GM12801 (cell line): ENCODE measurements at regions not wholly inside any gene's neighbourhood (a gene's known extent, or its start where the extent isn't known, plus 50 kb on each side); places are given as distances from the start of the nearest gene placed in this dataset.

Experiments used
- CTCF ChIP-seq: IDR thresholded peaks from one replicate; pipeline ENCODE4 v1.5.1; 2011; ENCODE audit warnings: control low read depth; ENCODE audit not compliant: insufficient read length; ENCODE audit errors: extremely low read depth

- TF ChIP-seq CTCF, result no peak
Measured at GRCh38 chr14:66131111-66131510, 355.1 kb upstream of the CCDC196 start.

- TF ChIP-seq CTCF, result no peak
Measured at GRCh38 chr14:66133666-66134065, 352.5 kb upstream of the CCDC196 start.

- TF ChIP-seq CTCF, result no peak
Measured at GRCh38 chr14:66135831-66136230, 350.3 kb upstream of the CCDC196 start.

- TF ChIP-seq CTCF, result no peak
Measured at GRCh38 chr14:66137081-66137480, 349.1 kb upstream of the CCDC196 start.

GRCh38 chr14:66139432-66139831 is 346.7 kb upstream of the CCDC196 start:
- no peak for TF ChIP-seq CTCF

GRCh38 chr14:66140213-66140918 is 345.8 kb upstream of the CCDC196 start:
- no peak for TF ChIP-seq CTCF

- no peak for TF ChIP-seq CTCF
Measured at GRCh38 chr14:66140963-66141362, 345.2 kb upstream of the CCDC196 start.
